Spleen (tissue), 7 donors: ENCODE measurements at regions not wholly inside any gene's neighbourhood (a gene's known extent, or its start where the extent isn't known, plus 50 kb on each side); places are given as distances from the start of the nearest gene placed in this dataset.

ENCODE experiments used
- POLR2A ChIP-seq, 3 donors: fragments of 450-650 bp; IDR thresholded peaks; one replicate each; pipeline ENCODE4 v1.5.1; 2017; ENCODE audit warnings: antibody characterized with exemption in 3 of 3, mild to moderate bottlenecking in 1 of 3
- POLR2AphosphoS5 ChIP-seq, 3 donors: sonication (generic); formaldehyde crosslinking; IDR thresholded peaks; one replicate each; pipeline ENCODE4 v1.5.1; 2017; ENCODE audit warnings: antibody characterized with exemption in 3 of 3
- TF ChIP-seq, protein P1 (sequence below), 11 experiments: fragments of 200-600 bp in 7 of 11; fragments of 450-650 bp in 4 of 11; sonication (generic) in 4 of 11; IDR thresholded peaks in 8 of 11; conservative IDR thresholded peaks in 3 of 11; 1 replicate in 7 of 11; 2 replicates in 4 of 11; pipeline versions ENCODE4 v1.4.0 to v1.8.0; 2016 to 2021; ENCODE audit warnings: antibody characterized with exemption in 11 of 11, inconsistent platforms in 4 of 11, mild to moderate bottlenecking in 1 of 11
- donor health status: DM: no; HTN: no; CAD: no; lungs with moderate emphysema.
- donor health status: DM: no; HTN: no; CAD: no.
- donor health status: DM: no; HTN: no; CAD: no.

DNA sequence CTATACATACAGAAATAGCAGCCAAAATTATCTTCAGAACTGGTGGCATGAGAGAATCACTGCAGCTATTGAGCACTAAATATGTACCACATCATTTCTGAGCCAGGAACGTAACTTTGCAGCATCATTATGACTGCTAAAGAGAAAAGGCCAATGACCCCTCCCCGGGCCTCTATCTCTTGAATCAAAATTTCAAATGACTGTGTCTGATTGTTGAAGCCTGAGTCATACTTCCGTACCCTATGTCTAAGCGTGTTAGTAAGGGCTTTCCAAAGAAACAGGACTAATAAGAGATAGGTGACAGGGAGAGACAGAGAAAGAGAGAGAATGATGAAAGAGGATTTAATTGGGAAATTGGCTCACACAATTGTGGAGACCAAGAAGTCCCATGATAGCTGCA, 445.5 kb upstream of the SPANXN1 start:
- TF ChIP-seq POLR2AphosphoS5 (IDR thresholded peaks at IDR 0.05) (no peak), POLR2A (IDR thresholded peaks at IDR 0.05) (no peak)
- TF ChIP-seq, protein P1, sequence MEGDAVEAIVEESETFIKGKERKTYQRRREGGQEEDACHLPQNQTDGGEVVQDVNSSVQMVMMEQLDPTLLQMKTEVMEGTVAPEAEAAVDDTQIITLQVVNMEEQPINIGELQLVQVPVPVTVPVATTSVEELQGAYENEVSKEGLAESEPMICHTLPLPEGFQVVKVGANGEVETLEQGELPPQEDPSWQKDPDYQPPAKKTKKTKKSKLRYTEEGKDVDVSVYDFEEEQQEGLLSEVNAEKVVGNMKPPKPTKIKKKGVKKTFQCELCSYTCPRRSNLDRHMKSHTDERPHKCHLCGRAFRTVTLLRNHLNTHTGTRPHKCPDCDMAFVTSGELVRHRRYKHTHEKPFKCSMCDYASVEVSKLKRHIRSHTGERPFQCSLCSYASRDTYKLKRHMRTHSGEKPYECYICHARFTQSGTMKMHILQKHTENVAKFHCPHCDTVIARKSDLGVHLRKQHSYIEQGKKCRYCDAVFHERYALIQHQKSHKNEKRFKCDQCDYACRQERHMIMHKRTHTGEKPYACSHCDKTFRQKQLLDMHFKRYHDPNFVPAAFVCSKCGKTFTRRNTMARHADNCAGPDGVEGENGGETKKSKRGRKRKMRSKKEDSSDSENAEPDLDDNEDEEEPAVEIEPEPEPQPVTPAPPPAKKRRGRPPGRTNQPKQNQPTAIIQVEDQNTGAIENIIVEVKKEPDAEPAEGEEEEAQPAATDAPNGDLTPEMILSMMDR (IDR thresholded peaks at IDR 0.05 in 8 of 11, conservative IDR thresholded peaks at IDR 0.05 in 3 of 11) = no peak
